Suprapubic skin (tissue), 4 donors: ENCODE measurements at regions not wholly inside any gene's neighbourhood (a gene's known extent, or its start where the extent isn't known, plus 50 kb on each side); places are given as distances from the start of the nearest gene placed in this dataset.

ENCODE experiments used
- DNase-seq, 2 donors: peaks; one replicate each; pipeline ENCODE4 v3.0.0-alpha.2; 2019; ENCODE audit warnings: low spot score in 2 of 2
- H3K27ac ChIP-seq: fragments of 200-600 bp; sonication (generic); one replicate; pipeline ENCODE4 v1.5.1; 2019
- H3K27me3 ChIP-seq: fragments of 200-600 bp; sonication (generic); one replicate; pipeline ENCODE4 v1.5.1; 2019
- H3K36me3 ChIP-seq: fragments of 200-600 bp; sonication (generic); one replicate; pipeline ENCODE4 v1.5.1; 2019
- H3K4me1 ChIP-seq: fragments of 200-600 bp; sonication (generic); one replicate; pipeline ENCODE4 v1.5.1; 2019
- H3K4me3 ChIP-seq: fragments of 200-600 bp; sonication (generic); one replicate; pipeline ENCODE4 v1.5.1; 2019; ENCODE audit warnings: mild to moderate bottlenecking
- H3K9me3 ChIP-seq: fragments of 200-600 bp; sonication (generic); one replicate; pipeline ENCODE4 v1.5.1; 2019
- EP300 ChIP-seq: sonication (generic); formaldehyde crosslinking; IDR thresholded peaks from one replicate; pipeline ENCODE4 v1.6.1; 2017; ENCODE audit warnings: antibody characterized with exemption
- POLR2A ChIP-seq, 2 donors: fragments of 450-650 bp; IDR thresholded peaks; one replicate each; pipeline ENCODE4 v1.6.1; 2017; ENCODE audit warnings: antibody characterized with exemption in 2 of 2, mild to moderate bottlenecking in 2 of 2, moderate library complexity in 2 of 2
- POLR2AphosphoS5 ChIP-seq, 3 donors: sonication (generic); formaldehyde crosslinking; IDR thresholded peaks; one replicate each; pipeline ENCODE4 v1.6.1; 2017; ENCODE audit warnings: antibody characterized with exemption in 3 of 3
- WGBS: methylation state at CpG from one replicate; pipeline ENCODE4 v1.1.5; 2018; 5-methylcytosine and 5-hydroxymethylcytosine counted together
- TF ChIP-seq, protein P1 (sequence below), 2 donors: fragments of 200-600 bp in 1 of 2; fragments of 450-650 bp in 1 of 2; sonication (generic) in 1 of 2; IDR thresholded peaks; one replicate each; pipeline ENCODE4 v1.5.1; 2016 to 2019; ENCODE audit warnings: antibody characterized with exemption in 2 of 2, mild to moderate bottlenecking in 1 of 2, moderate library complexity in 1 of 2

- no peak for DNase-seq
- 21% methylated on average over 4 of the region's 4 CpGs for WGBS
- no peak for TF ChIP-seq POLR2AphosphoS5 (IDR thresholded peaks at IDR 0.05)
- TF ChIP-seq EP300: no peak
- TF ChIP-seq POLR2A (IDR thresholded peaks at IDR 0.05): no peak
- TF ChIP-seq, protein P1, sequence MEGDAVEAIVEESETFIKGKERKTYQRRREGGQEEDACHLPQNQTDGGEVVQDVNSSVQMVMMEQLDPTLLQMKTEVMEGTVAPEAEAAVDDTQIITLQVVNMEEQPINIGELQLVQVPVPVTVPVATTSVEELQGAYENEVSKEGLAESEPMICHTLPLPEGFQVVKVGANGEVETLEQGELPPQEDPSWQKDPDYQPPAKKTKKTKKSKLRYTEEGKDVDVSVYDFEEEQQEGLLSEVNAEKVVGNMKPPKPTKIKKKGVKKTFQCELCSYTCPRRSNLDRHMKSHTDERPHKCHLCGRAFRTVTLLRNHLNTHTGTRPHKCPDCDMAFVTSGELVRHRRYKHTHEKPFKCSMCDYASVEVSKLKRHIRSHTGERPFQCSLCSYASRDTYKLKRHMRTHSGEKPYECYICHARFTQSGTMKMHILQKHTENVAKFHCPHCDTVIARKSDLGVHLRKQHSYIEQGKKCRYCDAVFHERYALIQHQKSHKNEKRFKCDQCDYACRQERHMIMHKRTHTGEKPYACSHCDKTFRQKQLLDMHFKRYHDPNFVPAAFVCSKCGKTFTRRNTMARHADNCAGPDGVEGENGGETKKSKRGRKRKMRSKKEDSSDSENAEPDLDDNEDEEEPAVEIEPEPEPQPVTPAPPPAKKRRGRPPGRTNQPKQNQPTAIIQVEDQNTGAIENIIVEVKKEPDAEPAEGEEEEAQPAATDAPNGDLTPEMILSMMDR (IDR thresholded peaks at IDR 0.05): no peak
- H3K27me3 ChIP-seq: no peaks in the 10 kb centered on the region
- H3K27ac ChIP-seq: no peak overlapping the region
- H3K9me3 ChIP-seq: no peaks in the 10 kb centered on the region
- H3K4me3 ChIP-seq: no peak overlapping the region
- no peaks in the 10 kb centered on the region for H3K4me1 ChIP-seq
- no peaks in the 10 kb centered on the region for H3K36me3 ChIP-seq
These were observed 537.7 kb upstream of the PKDCC start for GRCh38 chr2:41510108-41510507.

DNA sequence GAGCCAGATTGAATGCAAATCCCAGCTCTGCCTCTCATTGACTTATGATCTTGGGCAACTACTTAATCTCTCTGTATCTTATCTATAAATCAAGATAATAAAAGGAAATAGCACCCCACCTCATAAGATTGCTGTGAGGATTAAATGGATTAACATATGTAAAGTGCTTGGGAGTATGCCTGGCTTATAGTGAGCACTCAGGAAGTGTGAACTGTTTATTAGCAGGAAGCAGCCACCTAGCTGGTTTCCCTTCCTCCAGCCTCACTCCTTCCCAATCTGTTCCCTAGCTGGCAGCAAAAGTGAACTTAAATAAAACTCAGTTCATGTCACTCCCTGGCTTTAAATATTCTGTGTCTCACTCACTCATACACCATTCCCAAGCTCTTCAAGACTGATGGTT is 526.6 kb upstream of the PKDCC start:
- no peak for DNase-seq
- no peaks in the 10 kb centered on the region for H3K27me3 ChIP-seq
- TF ChIP-seq, protein P1 (IDR thresholded peaks at IDR 0.05): no peak
- TF ChIP-seq POLR2AphosphoS5 (IDR thresholded peaks at IDR 0.05) (no peak), POLR2A (IDR thresholded peaks at IDR 0.05) (no peak), EP300 (no peak)
- no peaks in the 10 kb centered on the region for H3K36me3 ChIP-seq
- no peaks in the 10 kb centered on the region for H3K4me1 ChIP-seq
- no peak overlapping the region for H3K27ac ChIP-seq
- no peak overlapping the region for H3K4me3 ChIP-seq
- no peaks in the 10 kb centered on the region for H3K9me3 ChIP-seq

GRCh38 chr2:41527525-41528323 is 520.1 kb upstream of the PKDCC start:
- Histone ChIP-seq H3K9me3 (no peaks in the 10 kb centered on the region), H3K36me3 (no peaks in the 10 kb centered on the region), H3K4me1 (no peaks in the 10 kb centered on the region), H3K27me3 (no peaks in the 10 kb centered on the region), H3K4me3 (no peak overlapping the region), H3K27ac (no peak overlapping the region)
- TF ChIP-seq POLR2A (IDR thresholded peaks at IDR 0.05): no peak
- DNase-seq: no peak
- 85% methylated on average over 6 of the region's 6 CpGs for WGBS

DNA sequence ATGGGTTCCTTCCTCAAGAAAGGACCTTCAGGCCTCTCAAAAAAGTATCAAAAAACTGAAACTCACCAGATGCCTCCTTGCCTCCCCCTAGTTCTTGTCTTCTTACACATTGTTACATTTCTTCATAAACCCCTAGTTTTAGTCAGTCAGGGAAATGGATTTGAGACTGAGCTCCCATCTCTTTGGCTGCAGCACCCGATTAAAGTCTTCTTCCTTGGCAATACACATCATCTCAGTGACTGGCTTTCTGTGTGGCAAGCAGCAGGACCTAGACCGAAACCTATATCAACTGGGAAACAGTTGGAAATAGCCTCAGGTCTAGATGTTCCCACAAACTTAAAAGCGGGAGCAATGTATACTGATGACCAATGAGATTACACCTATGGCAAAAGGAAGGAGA is 512.2 kb upstream of the PKDCC start:
- TF ChIP-seq, protein P1 (IDR thresholded peaks at IDR 0.05): no peak
- TF ChIP-seq EP300: no peak
- no peak for TF ChIP-seq POLR2AphosphoS5 (IDR thresholded peaks at IDR 0.05)
- no peak for TF ChIP-seq POLR2A (IDR thresholded peaks at IDR 0.05)
- H3K4me1 ChIP-seq: no peaks in the 10 kb centered on the region
- no peak overlapping the region for H3K27ac ChIP-seq
- DNase-seq: no peak
- H3K27me3 ChIP-seq: no peaks in the 10 kb centered on the region
- no peak overlapping the region for H3K4me3 ChIP-seq
- no peaks in the 10 kb centered on the region for H3K9me3 ChIP-seq
- H3K36me3 ChIP-seq: no peaks in the 10 kb centered on the region
- WGBS: 89% methylated on average over 3 of the region's 3 CpGs

DNA sequence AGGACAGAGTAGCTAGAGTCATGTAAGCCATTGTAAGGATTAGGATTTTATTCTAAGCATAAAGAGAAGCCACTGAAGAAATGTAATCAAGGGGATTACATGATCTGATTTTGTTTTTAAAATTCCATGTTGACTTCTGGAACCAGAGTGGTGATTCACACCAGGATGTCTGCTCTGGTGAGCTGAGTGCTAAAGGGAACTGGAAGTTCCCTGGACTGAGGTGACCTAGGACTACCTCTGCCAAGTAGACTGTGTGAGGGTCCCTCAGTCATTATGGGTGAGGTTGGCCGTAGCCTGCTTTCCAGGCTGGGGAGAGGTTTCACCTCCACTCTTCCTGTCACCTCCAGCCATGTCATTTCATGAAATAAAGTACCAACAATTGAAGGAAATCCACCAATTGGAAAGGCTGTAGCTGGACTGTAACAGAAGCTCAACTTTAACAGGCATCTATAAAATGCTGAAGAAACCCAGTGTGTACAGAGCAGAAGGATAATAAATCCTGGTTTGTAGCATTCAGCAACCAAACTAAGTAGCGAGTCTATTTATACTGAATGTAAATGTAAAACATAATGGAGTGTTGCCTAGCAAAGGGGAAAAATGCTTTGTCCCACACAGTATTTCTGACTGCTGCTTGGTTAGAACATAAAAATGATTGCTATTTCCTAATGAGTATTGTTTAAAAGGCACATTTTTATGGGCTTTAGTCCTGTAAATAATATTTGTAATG is 507.4 kb upstream of the PKDCC start:
- no peak for TF ChIP-seq EP300
- no peak for TF ChIP-seq POLR2AphosphoS5 (IDR thresholded peaks at IDR 0.05)
- TF ChIP-seq, protein P1 (IDR thresholded peaks at IDR 0.05): no peak
- no peak for TF ChIP-seq POLR2A (IDR thresholded peaks at IDR 0.05)
- no peaks in the 10 kb centered on the region for H3K9me3 ChIP-seq
- 81% methylated on average over 2 of the region's 2 CpGs for WGBS
- H3K4me1 ChIP-seq: no peaks in the 10 kb centered on the region
- no peaks in the 10 kb centered on the region for H3K36me3 ChIP-seq
- DNase-seq: no peak
- no peak overlapping the region for H3K27ac ChIP-seq
- no peak overlapping the region for H3K4me3 ChIP-seq
- H3K27me3 ChIP-seq: no peaks in the 10 kb centered on the region
